Heart right ventricle (tissue), 16 donors: ENCODE measurements at regions not wholly inside any gene's neighbourhood (a gene's known extent, or its start where the extent isn't known, plus 50 kb on each side); places are given as distances from the start of the nearest gene placed in this dataset.
"Not testable (repeated sequence)": the region's sequence is repeated elsewhere in the genome, so short reads cannot be mapped to it uniquely, and the experiment has no call there.

Source experiments
- ATAC-seq, 8 donors: fragments of 200-7000 bp; cut with Tn5 transposase; one replicate each; pipeline ENCODE4 v1.9.1; 2020; ENCODE audit warnings: mild to moderate bottlenecking in 8 of 8, moderate library complexity in 8 of 8, moderate number of reproducible peaks in 1 of 8
- DNase-seq, 2 donors: peaks; one replicate each; pipeline ENCODE4 v3.0.0-alpha.2; 2020
- H3K27ac ChIP-seq, 10 donors: fragments of 200-600 bp; sonication (generic) in 2 of 10; one replicate each; pipeline versions ENCODE4 v1.5.0 to v1.8.0; 2020 to 2022; ENCODE audit warnings: mild to moderate bottlenecking in 3 of 10
- H3K27me3 ChIP-seq, 7 donors: fragments of 200-600 bp; one replicate each; pipeline ENCODE4 v1.8.0; 2021 to 2022; ENCODE audit warnings: mild to moderate bottlenecking in 2 of 7
- H3K36me3 ChIP-seq, 9 donors: fragments of 200-600 bp; sonication (generic) in 1 of 9; one replicate each; pipeline versions ENCODE4 v1.5.0 to v1.8.0; 2020 to 2022; ENCODE audit warnings: mild to moderate bottlenecking in 2 of 9
- H3K4me1 ChIP-seq, 9 donors: fragments of 200-600 bp; sonication (generic) in 1 of 9; one replicate each; pipeline versions ENCODE4 v1.5.0 to v1.8.0; 2020 to 2022; ENCODE audit warnings: mild to moderate bottlenecking in 4 of 9
- H3K4me3 ChIP-seq, 10 donors: fragments of 200-600 bp; sonication (generic) in 2 of 10; one replicate each; pipeline versions ENCODE4 v1.5.0 to v1.8.0; 2020 to 2022; ENCODE audit warnings: mild to moderate bottlenecking in 7 of 10, moderate library complexity in 2 of 10
- H3K9me3 ChIP-seq, 11 donors: fragments of 200-600 bp in 10 of 11; sonication (generic) in 2 of 11; one replicate each; pipeline versions ENCODE4 v1.5.0 to v1.8.0; 2013 to 2022; ENCODE audit warnings: mild to moderate bottlenecking in 2 of 11, control low read depth in 1 of 11, moderate library complexity in 1 of 11
- WGBS, 2 donors: extraction: QIAGEN DNeasy Blood & Tissue Kit; methylation state at CpG; one replicate each; pipeline ENCODE4 v1.1.7; 2013; ENCODE audit warnings: inconsistent platforms in 1 of 2; 5-methylcytosine and 5-hydroxymethylcytosine counted together
- intact Hi-C, 10 donors: fragments of 100-400 bp; cut with DNase I; formaldehyde crosslinking; loops; one replicate each; pipeline versions ENCODE4 v1.11.1 to v1.14.2; 2022
- TF ChIP-seq, protein P1 (sequence below), 9 donors: fragments of 200-600 bp; sonication (generic) in 2 of 9; IDR thresholded peaks; one replicate each; pipeline versions ENCODE4 v1.5.0 to v1.8.0; 2021 to 2022; ENCODE audit warnings: antibody characterized with exemption in 9 of 9, mild to moderate bottlenecking in 5 of 9, moderate library complexity in 1 of 9
- donor health status: Arrhythmogenic right ventricular cardiomyopathy.
- donor health status: ischemic (EF 13 %, LVEDD 7.1; RV severe dilation, severe dysfunction).
- donor health status: healthy with polysubstance abuse.
- donor health status: DM: no; HTN: yes; CAD: no.
- donor health status: DM: no; HTN: no; CAD: no.
- donor health status: ischemic (EF 25% LVEDD 6.9; RV normal size, moderate dysfunction).
- donor health status: ischemic (EF 25% LVEDD 5.7; RV mildly dilated, moderate dysfunction).
- donor health status: healthy.
- donor health status: DM: yes; HTN: yes; CAD: no.
- donor health status: Ischemic cardiomyopathy.
- donor health status: ischemic (EF 35%, LVEDD 5.7; RV mildly dilated, moderate dysfunction).
- donor health status: nonischemic (EF 11% LVEDD 7.7; RV severe dilation, severe dysfunction).
- donor health status: DM: yes; HTN: yes; CAD: no.
- donor health status: PGD.
- donor health status: ischemic (EF 29% LVEDD 5.4; RV normal size, mild dysfunction).
- donor health status: nonischemic (EF 23%, LVEDD 6.1; RV moderate dilation, normal function).

DNA sequence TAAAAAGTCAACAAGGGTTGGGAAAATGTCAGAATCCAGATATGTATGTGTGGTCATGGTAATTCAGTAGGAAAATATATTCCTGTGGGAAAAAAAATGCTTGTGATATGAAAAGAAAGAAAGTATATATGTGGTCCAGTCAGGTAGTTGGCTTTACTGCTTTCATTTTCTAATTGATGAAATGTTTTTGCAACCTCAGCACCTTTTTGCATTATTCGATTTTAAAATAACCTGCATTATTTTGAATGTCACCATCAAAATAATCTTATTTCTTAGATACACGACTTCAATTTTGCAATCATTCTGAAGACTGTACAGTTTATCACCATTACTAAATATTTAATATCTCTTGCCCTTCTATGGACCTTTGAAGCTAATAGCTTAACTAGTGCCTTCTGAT, 170.8 kb upstream of the SPANXN4 start:
- TF ChIP-seq, protein P1, sequence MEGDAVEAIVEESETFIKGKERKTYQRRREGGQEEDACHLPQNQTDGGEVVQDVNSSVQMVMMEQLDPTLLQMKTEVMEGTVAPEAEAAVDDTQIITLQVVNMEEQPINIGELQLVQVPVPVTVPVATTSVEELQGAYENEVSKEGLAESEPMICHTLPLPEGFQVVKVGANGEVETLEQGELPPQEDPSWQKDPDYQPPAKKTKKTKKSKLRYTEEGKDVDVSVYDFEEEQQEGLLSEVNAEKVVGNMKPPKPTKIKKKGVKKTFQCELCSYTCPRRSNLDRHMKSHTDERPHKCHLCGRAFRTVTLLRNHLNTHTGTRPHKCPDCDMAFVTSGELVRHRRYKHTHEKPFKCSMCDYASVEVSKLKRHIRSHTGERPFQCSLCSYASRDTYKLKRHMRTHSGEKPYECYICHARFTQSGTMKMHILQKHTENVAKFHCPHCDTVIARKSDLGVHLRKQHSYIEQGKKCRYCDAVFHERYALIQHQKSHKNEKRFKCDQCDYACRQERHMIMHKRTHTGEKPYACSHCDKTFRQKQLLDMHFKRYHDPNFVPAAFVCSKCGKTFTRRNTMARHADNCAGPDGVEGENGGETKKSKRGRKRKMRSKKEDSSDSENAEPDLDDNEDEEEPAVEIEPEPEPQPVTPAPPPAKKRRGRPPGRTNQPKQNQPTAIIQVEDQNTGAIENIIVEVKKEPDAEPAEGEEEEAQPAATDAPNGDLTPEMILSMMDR (IDR thresholded peaks at IDR 0.05): no peak
- no peak overlapping the region for H3K27ac ChIP-seq
- intact Hi-C loops: no loop called here
- no peak for DNase-seq
- H3K27me3 ChIP-seq: no peaks in the 10 kb centered on the region
- 71 to 72% methylated on average over 2 of the region's 2 CpGs for WGBS, 2 donors
- H3K36me3 ChIP-seq: no peaks in the 10 kb centered on the region
- no peak overlapping the region for H3K4me3 ChIP-seq
- no peaks in the 10 kb centered on the region for H3K4me1 ChIP-seq
- peaks cover 0 to 9% (median 0%) of the 10 kb centered on the region in 11 donors for H3K9me3 ChIP-seq
- no peak for ATAC-seq

DNA sequence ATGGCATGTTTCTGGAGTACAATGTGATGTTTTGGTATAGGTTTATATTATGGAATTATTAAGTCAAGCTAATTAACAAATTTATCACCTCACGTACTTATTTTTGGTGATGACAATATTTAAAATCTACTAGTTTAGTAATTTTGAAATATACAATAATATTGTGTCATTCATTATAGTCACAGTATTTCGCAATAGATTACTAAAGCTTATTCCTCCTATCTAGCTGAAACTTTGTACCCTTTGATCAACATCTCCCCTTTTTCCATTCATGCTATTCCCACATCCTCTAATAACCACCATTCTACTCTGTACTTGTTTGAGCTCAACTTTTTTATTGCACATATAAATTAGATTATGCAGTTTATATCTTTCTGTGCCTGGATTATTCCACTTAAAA, 164.8 kb upstream of the SPANXN4 start:
- Histone ChIP-seq H3K9me3 (no peaks in the 10 kb centered on the region), H3K27ac (no peak overlapping the region), H3K4me1 (no peaks in the 10 kb centered on the region), H3K36me3 (no peaks in the 10 kb centered on the region), H3K27me3 (no peaks in the 10 kb centered on the region), H3K4me3 (no peak overlapping the region)
- WGBS, 2 donors: 73 to 87% methylated on average over 2 of the region's 2 CpGs
- intact Hi-C loops: no loop called here
- DNase-seq (no peak), ATAC-seq (no peak)
- TF ChIP-seq, protein P1 (IDR thresholded peaks at IDR 0.05): no peak

DNA sequence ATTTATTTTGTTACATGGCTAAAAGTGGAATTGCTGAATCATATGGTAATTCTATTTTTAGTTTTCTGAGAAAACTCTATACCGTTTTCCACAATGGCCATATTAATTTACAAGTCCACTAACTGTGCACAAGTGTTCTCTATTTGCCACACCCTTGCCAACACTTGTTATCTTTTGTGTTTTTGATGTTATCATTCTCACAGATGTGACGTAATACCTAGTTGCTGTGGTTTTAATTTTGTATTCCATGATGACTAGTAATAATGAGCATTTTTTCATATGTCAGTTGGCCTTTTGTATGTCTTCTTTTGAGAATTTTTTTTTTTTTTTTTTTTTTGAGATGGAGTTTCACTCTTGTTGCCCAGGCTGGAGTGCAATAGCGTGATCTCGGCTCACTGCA, 164.2 kb upstream of the SPANXN4 start:
- Histone ChIP-seq H3K9me3 (no peaks in the 10 kb centered on the region), H3K27me3 (no peaks in the 10 kb centered on the region), H3K4me3 (no peak overlapping the region), H3K27ac (no peak overlapping the region), H3K4me1 (no peaks in the 10 kb centered on the region), H3K36me3 (no peaks in the 10 kb centered on the region)
- TF ChIP-seq, protein P1 (IDR thresholded peaks at IDR 0.05): no peak
- DNase-seq: no peak
- ATAC-seq: no peak
- intact Hi-C loops: no loop called here
- WGBS, 2 donors: 73% methylated on average over 2 to 4 of the region's 4 CpGs

DNA sequence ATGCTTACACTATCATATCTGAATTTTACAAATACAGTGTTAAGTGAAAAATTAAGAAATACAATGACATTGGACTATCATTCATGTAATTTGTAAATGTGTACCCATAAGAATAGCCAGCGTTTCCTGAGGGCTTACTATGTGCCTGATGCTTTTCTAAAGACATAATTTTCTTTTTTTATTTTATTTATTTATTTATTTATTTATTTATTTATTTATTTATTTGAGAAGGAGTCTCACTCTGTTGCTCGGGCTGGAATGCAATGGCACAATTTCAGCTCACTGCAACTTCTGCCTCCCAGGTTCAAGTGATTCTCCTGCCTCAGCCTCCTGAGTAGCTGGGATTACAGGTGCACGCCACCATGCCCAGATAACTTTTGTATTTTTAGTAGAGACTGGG, 159.5 kb upstream of the SPANXN4 start:
- intact Hi-C loops, DNase-seq, H3K27me3 ChIP-seq, H3K4me3 ChIP-seq, H3K27ac ChIP-seq, ATAC-seq, H3K4me1 ChIP-seq, H3K36me3 ChIP-seq: not testable (repeated sequence)
- 81 to 84% methylated on average over 3 of the region's 3 CpGs for WGBS, 2 donors
- peaks cover 0 to 22% (median 0%) of the 10 kb centered on the region in 11 donors for H3K9me3 ChIP-seq

DNA sequence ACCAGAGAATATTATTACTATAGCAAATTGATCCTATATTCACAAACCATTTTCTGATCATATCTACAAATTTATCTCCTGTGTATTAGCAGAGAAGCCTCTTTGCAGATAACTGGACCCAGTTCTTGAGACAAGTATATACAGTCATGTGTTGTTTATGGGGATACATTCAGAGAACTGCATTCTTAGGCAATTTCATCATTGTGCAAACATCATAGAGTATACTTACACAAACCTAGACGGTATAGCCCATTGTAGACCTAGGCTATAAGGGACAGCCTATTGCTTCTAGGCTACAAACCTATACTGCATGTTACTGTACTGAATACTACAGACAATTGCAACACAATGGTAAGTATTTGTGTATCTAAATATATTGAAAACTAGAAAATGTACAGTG, 152.5 kb upstream of the SPANXN4 start:
- ATAC-seq: no peak
- peaks cover 0 to 24% (median 0%) of the 10 kb centered on the region in 11 donors for H3K9me3 ChIP-seq
- 73 to 83% methylated on average over 1 of the region's 1 CpG for WGBS, 2 donors
- no peak overlapping the region for H3K27ac ChIP-seq
- TF ChIP-seq, protein P1 (IDR thresholded peaks at IDR 0.05): no peak
- no peak overlapping the region for H3K4me3 ChIP-seq
- DNase-seq: no peak
- no peaks in the 10 kb centered on the region for H3K36me3 ChIP-seq
- intact Hi-C loops: no loop called here
- no peaks in the 10 kb centered on the region for H3K4me1 ChIP-seq
- H3K27me3 ChIP-seq: no peaks in the 10 kb centered on the region
